ENCODE measurements at regions not wholly inside any gene's neighbourhood (a gene's known extent, or its start where the extent isn't known, plus 50 kb on each side); places are given as distances from the start of the nearest gene placed in this dataset.

DNA sequence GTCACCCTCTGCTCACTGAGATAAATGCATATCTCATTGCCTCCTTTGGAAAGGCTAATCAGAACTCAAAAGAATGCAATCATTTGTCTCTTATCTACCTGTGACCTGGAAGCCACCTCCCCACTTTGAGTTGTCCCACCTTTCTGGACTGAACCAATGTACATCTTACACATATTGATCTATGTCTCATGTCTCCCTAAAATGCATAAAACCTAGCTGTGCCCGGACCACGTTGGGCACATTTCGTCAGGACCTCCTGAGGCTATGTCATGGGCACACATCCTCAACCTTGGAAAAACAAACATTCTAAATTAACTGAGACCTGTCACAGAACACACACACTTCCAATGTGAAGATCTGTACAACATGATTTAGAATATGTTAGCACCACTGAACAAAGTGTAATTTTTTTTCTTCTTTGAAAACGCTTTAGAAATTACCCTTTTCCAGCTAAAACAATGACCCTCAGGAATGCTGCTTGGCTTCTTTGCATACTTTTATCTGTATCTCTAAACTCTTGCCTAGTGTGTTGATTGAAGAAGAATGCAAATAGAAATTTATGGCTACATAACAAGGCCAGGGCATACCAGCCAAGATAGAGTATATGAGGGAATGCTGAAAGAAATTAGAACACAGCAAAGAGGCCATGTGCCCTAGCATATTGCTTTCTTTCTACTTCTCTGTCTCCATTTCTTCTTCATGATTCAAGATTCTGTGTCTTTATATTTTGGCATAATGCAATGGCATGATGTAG lies 84.6 kb upstream of the DST start:
- no peak for TF ChIP-seq KAT2B (IDR thresholded peaks at IDR 0.05; ENCODE audit: borderline replicate concordance, low read depth, low read length)
- no peak for TF ChIP-seq HDAC6 (IDR thresholded peaks at IDR 0.05; ENCODE audit: low read depth, low read length)
- TF ChIP-seq ZNF747 (CRISPR knock-in tag; IDR thresholded peaks at IDR 0.05; ENCODE audit: borderline replicate concordance): no peak
- TF ChIP-seq, protein P1, sequence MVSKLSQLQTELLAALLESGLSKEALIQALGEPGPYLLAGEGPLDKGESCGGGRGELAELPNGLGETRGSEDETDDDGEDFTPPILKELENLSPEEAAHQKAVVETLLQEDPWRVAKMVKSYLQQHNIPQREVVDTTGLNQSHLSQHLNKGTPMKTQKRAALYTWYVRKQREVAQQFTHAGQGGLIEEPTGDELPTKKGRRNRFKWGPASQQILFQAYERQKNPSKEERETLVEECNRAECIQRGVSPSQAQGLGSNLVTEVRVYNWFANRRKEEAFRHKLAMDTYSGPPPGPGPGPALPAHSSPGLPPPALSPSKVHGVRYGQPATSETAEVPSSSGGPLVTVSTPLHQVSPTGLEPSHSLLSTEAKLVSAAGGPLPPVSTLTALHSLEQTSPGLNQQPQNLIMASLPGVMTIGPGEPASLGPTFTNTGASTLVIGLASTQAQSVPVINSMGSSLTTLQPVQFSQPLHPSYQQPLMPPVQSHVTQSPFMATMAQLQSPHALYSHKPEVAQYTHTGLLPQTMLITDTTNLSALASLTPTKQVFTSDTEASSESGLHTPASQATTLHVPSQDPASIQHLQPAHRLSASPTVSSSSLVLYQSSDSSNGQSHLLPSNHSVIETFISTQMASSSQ (IDR thresholded peaks at IDR 0.05; ENCODE audit: low read depth): no peak
- TF ChIP-seq, protein P1 (CRISPR knock-in tag; IDR thresholded peaks at IDR 0.05; ENCODE audit: borderline replicate concordance): no peak

Measured in HepG2 (cell line).